GM12878 (cell line): ENCODE measurements at regions not wholly inside any gene's neighbourhood (a gene's known extent, or its start where the extent isn't known, plus 50 kb on each side); places are given as distances from the start of the nearest gene placed in this dataset.

Experiments used
- ATAC-seq: fragments of 200-7000 bp; cut with Tn5 transposase; 3 replicates; pipeline ENCODE4 v1.9.1; 2020; ENCODE audit warnings: mild to moderate bottlenecking, moderate library complexity
- BruUV-seq: library from RNA; stranded (reverse); fragments of 400-500 nt; replicated peaks from 2 replicates; lab custom pipeline; 2021; lab: Mats Ljungman, UMichigan
- CTCF ChIA-PET: fragments of 300-600 bp; sonication (Branson Sonifier 250); formaldehyde crosslinking; extraction: SDS; loops from one replicate; lab custom pipeline; 2021; ENCODE audit warnings: inconsistent platforms; lab: Yijun Ruan, JAX
- POLR2A ChIA-PET: fragments of 350-600 bp; formaldehyde crosslinking; extraction: SDS; loops from one replicate; lab custom pipeline; 2021; ENCODE audit warnings: inconsistent platforms; lab: Charles Lee
- RAD21 ChIA-PET: fragments of 300-600 bp; sonication (Branson Sonifier 250); formaldehyde crosslinking; loops from one replicate; lab custom pipeline; 2023; ENCODE audit warnings: antibody characterized with exemption; ENCODE audit not compliant: unreplicated experiment; lab: Charles Lee
- SMC1A ChIA-PET: fragments of 300-600 bp; sonication (Branson Sonifier 250); formaldehyde crosslinking; loops from one replicate; lab custom pipeline; 2023; ENCODE audit not compliant: unreplicated experiment, uncharacterized antibody; lab: Charles Lee
- DNase-seq: peaks from one replicate; pipeline ENCODE4 v3.0.0-alpha.2; 2011; ENCODE audit warnings: low read depth, low spot score
- FAIRE-seq: peaks from 3 replicates; lab custom pipeline; 2011; peaks lifted over from hg19 to GRCh38; lab: Jason Lieb, UNC
- H2AFZ ChIP-seq: 2 replicates; pipeline ENCODE4 v1.6.0; 2011; ENCODE audit warnings: low read depth, low read length, control low read depth; ENCODE audit not compliant: control insufficient read depth
- H3K27ac ChIP-seq: 2 replicates; pipeline ENCODE4 v1.5.1; 2011; ENCODE audit warnings: control low read depth; ENCODE audit not compliant: control insufficient read depth, insufficient read depth
- H3K27me3 ChIP-seq, 2 experiments: replicated peaks in 1 of 2; 2 replicates each; pipeline versions ENCODE4 v1.6.0 to v1.6.1; 2011; ENCODE audit warnings: low read length in 1 of 2; ENCODE audit not compliant: control insufficient read depth in 2 of 2, insufficient read depth in 2 of 2
- H3K36me3 ChIP-seq, 2 experiments: 2 replicates each; pipeline ENCODE4 v1.5.1; 2011; ENCODE audit warnings: low read length in 1 of 2; ENCODE audit not compliant: control insufficient read depth in 2 of 2, insufficient read depth in 2 of 2
- H3K4me1 ChIP-seq: 2 replicates; pipeline ENCODE4 v1.6.1; 2011; ENCODE audit warnings: mild to moderate bottlenecking, low read length, moderate library complexity, mixed read lengths; ENCODE audit not compliant: control insufficient read depth, insufficient read depth
- H3K4me2 ChIP-seq: 2 replicates; pipeline ENCODE4 v1.6.0; 2011; ENCODE audit warnings: control low read depth; ENCODE audit not compliant: control insufficient read depth, insufficient read depth
- H3K4me3 ChIP-seq: fragments of 200-600 bp; sonication (generic); 2 replicates; pipeline ENCODE4 v1.5.1; 2016
- H3K79me2 ChIP-seq: 2 replicates; pipeline ENCODE4 v1.6.0; 2011; ENCODE audit warnings: low read length; ENCODE audit not compliant: control insufficient read depth, insufficient read depth
- H3K9ac ChIP-seq: 2 replicates; pipeline ENCODE4 v1.8.0; 2011; ENCODE audit warnings: low read length, control low read depth, mixed read lengths; ENCODE audit not compliant: control insufficient read depth, insufficient read depth
- H3K9me3 ChIP-seq: replicated peaks from 3 replicates; pipeline ENCODE4 v1.5.1; 2011; ENCODE audit warnings: mild to moderate bottlenecking, low read length; ENCODE audit not compliant: control insufficient read depth, insufficient read depth
- H4K20me1 ChIP-seq: 2 replicates; pipeline ENCODE4 v1.6.0; 2011; ENCODE audit not compliant: control insufficient read depth, insufficient read depth
- CBX3 ChIP-seq: fragments of 200-600 bp; sonication (generic); IDR thresholded peaks from 2 replicates; pipeline ENCODE4 v1.6.1; 2016; ENCODE audit warnings: low read depth, borderline replicate concordance
- EGR1 ChIP-seq, 2 experiments: IDR thresholded peaks; 1 replicate in 1 of 2; 2 replicates in 1 of 2; pipeline ENCODE4 v1.6.1; 2011 to 2012; ENCODE audit warnings: low read depth in 2 of 2, low read length in 2 of 2, borderline replicate concordance in 1 of 2, mild to moderate bottlenecking in 1 of 2, moderate library complexity in 1 of 2
- ESRRA ChIP-seq: IDR thresholded peaks from 2 replicates; pipeline ENCODE4 v1.6.1; 2012; ENCODE audit warnings: mild to moderate bottlenecking, low read length, improper control_type of control experiment
- FOXK2 ChIP-seq: fragments of 450-650 bp; IDR thresholded peaks from 2 replicates; pipeline ENCODE4 v1.6.1; 2017; ENCODE audit warnings: mild to moderate bottlenecking, moderate library complexity
- IRF3 ChIP-seq: fragments of 450-650 bp; IDR thresholded peaks from 2 replicates; pipeline ENCODE4 v1.6.1; 2014; ENCODE audit warnings: mild to moderate bottlenecking
- MYC ChIP-seq: IDR thresholded peaks from 2 replicates; pipeline ENCODE4 v1.6.1; 2011; ENCODE audit warnings: mild to moderate bottlenecking, low read length, moderate library complexity, inconsistent platforms; ENCODE audit not compliant: insufficient read depth, insufficient replicate concordance, insufficient read length, severe bottlenecking
- NFYB ChIP-seq: IDR thresholded peaks from 2 replicates; pipeline ENCODE4 v1.6.1; 2011; ENCODE audit warnings: low read depth, mild to moderate bottlenecking, low read length, improper control_type of control experiment, moderate library complexity; ENCODE audit not compliant: insufficient read depth
- NR2C2 ChIP-seq: IDR thresholded peaks from 2 replicates; pipeline ENCODE4 v1.6.1; 2011; ENCODE audit warnings: borderline replicate concordance, low read depth; ENCODE audit not compliant: control insufficient read depth, insufficient read length
- SMARCA5 ChIP-seq: fragments of 450-650 bp; IDR thresholded peaks from 2 replicates; pipeline ENCODE4 v1.6.1; 2017; ENCODE audit warnings: mild to moderate bottlenecking
- TARDBP ChIP-seq: IDR thresholded peaks from 2 replicates; pipeline ENCODE4 v1.6.1; 2016; ENCODE audit warnings: borderline replicate concordance
- TCF12 ChIP-seq: IDR thresholded peaks from 2 replicates; pipeline ENCODE4 v1.6.1; 2011; ENCODE audit warnings: low read depth, mild to moderate bottlenecking, low read length
- ZNF207 ChIP-seq: fragments of 450-650 bp; IDR thresholded peaks from 2 replicates; pipeline ENCODE4 v1.6.1; 2014; ENCODE audit warnings: antibody characterized with exemption, mild to moderate bottlenecking, borderline replicate concordance
- ZNF384 ChIP-seq: IDR thresholded peaks from 2 replicates; pipeline ENCODE4 v1.6.1; 2012; ENCODE audit warnings: low read depth, mild to moderate bottlenecking, low read length, improper control_type of control experiment, borderline replicate concordance
- WGBS: methylation state at CpG from one replicate; pipeline ENCODE4 v1.1.6; 2016; ENCODE audit warnings: low lambda C conversion rate; ENCODE audit not compliant: insufficient replicate concordance, insufficient coverage; ENCODE audit errors: missing lambda C conversion rate; 5-methylcytosine and 5-hydroxymethylcytosine counted together
- in situ Hi-C: fragments of 300-500 bp; cut with MboI; formaldehyde crosslinking; loops from 9 replicates; pipeline ENCODE4 v1.14.3; 2018; ENCODE audit warnings: mixed read lengths
- intact Hi-C: fragments of 100-400 bp; cut with micrococcal nuclease; formaldehyde crosslinking; loops from one replicate; pipeline ENCODE4 v1.14.2; 2022; ENCODE audit not compliant: unreplicated experiment
- TF ChIP-seq, protein P1 (sequence below): fragments of 450-650 bp; conservative IDR thresholded peaks from 2 replicates; pipeline ENCODE4 v1.6.1; 2017; ENCODE audit warnings: mild to moderate bottlenecking, moderate library complexity
- TF ChIP-seq, protein P2 (sequence below): fragments of 450-650 bp; IDR thresholded peaks from 2 replicates; pipeline ENCODE4 v1.6.1; 2018; ENCODE audit warnings: mild to moderate bottlenecking, low read depth, moderate library complexity; ENCODE audit not compliant: partially characterized antibody

- TF ChIP-seq NR2C2 (no peak), ESRRA (no peak), TCF12 (no peak), ZNF384 (no peak)
These were observed 123.5 kb upstream of the ZNF366 start (continued) for GRCh38 chr5:72630721-72631120.

GRCh38 chr5:72630081-72630480, 122.9 kb upstream of the ZNF366 start:
- H2AFZ ChIP-seq: no peak overlapping the region
- ChIA-PET RAD21 (no interaction called here), POLR2A (no interaction called here), SMC1A (interaction anchor here (1.0 kb wide), 1 partner anchor 8 kb away, joined by 3 read pairs; no protein-coding TSS in a partner anchor), CTCF (interaction anchor here (2.5 kb wide), 1 partner anchor 19 kb away, joined by 16 read pairs; no protein-coding TSS in a partner anchor)
- no peaks in the 10 kb centered on the region for H3K79me2 ChIP-seq
- peaks cover 1 to 5% of the 10 kb centered on the region in 2 experiments; a peak in 2 of 4 replicates for H3K27me3 ChIP-seq
- H3K9me3 ChIP-seq: no peaks in the 10 kb centered on the region
- no peak overlapping the region for H3K9ac ChIP-seq
- no peak overlapping the region for H3K27ac ChIP-seq
- no peak for FAIRE-seq
- no peak overlapping the region for H3K4me2 ChIP-seq
- in situ Hi-C loops (no loop called here), intact Hi-C loops (no loop called here)
- no peak for DNase-seq
- ATAC-seq: no peak
- H4K20me1 ChIP-seq: no peaks in the 10 kb centered on the region
- WGBS: 56% methylated on average over 2 of the region's 2 CpGs
- H3K4me3 ChIP-seq: no peak overlapping the region
- no TSS peak for BruUV-seq
- no peaks in the 10 kb centered on the region for H3K4me1 ChIP-seq
- TF ChIP-seq IRF3: no peak
- no peak for TF ChIP-seq CBX3
- TF ChIP-seq NFYB: no peak
- TF ChIP-seq FOXK2: no peak
- TF ChIP-seq, protein P1, sequence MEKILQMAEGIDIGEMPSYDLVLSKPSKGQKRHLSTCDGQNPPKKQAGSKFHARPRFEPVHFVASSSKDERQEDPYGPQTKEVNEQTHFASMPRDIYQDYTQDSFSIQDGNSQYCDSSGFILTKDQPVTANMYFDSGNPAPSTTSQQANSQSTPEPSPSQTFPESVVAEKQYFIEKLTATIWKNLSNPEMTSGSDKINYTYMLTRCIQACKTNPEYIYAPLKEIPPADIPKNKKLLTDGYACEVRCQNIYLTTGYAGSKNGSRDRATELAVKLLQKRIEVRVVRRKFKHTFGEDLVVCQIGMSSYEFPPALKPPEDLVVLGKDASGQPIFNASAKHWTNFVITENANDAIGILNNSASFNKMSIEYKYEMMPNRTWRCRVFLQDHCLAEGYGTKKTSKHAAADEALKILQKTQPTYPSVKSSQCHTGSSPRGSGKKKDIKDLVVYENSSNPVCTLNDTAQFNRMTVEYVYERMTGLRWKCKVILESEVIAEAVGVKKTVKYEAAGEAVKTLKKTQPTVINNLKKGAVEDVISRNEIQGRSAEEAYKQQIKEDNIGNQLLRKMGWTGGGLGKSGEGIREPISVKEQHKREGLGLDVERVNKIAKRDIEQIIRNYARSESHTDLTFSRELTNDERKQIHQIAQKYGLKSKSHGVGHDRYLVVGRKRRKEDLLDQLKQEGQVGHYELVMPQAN: no peak
- TF ChIP-seq, protein P2, sequence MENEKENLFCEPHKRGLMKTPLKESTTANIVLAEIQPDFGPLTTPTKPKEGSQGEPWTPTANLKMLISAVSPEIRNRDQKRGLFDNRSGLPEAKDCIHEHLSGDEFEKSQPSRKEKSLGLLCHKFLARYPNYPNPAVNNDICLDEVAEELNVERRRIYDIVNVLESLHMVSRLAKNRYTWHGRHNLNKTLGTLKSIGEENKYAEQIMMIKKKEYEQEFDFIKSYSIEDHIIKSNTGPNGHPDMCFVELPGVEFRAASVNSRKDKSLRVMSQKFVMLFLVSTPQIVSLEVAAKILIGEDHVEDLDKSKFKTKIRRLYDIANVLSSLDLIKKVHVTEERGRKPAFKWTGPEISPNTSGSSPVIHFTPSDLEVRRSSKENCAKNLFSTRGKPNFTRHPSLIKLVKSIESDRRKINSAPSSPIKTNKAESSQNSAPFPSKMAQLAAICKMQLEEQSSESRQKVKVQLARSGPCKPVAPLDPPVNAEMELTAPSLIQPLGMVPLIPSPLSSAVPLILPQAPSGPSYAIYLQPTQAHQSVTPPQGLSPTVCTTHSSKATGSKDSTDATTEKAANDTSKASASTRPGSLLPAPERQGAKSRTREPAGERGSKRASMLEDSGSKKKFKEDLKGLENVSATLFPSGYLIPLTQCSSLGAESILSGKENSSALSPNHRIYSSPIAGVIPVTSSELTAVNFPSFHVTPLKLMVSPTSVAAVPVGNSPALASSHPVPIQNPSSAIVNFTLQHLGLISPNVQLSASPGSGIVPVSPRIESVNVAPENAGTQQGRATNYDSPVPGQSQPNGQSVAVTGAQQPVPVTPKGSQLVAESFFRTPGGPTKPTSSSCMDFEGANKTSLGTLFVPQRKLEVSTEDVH: no peak
- no peak for TF ChIP-seq SMARCA5
- TF ChIP-seq EGR1 (IDR thresholded peaks at IDR 0.05; ENCODE audit: borderline replicate concordance in 1 of 2, low read depth in 2 of 2, low read length in 2 of 2): no peak
- TF ChIP-seq ZNF207: no peak
- TF ChIP-seq MYC: no peak
- TF ChIP-seq TARDBP: no peak
- no peaks in the 10 kb centered on the region for H3K36me3 ChIP-seq
